ENCODE measurements at regions not wholly inside any gene's neighbourhood (a gene's known extent, or its start where the extent isn't known, plus 50 kb on each side); places are given as distances from the start of the nearest gene placed in this dataset.
A peak's percentile ranks its signal among the peaks of the same experiment; 100 is the strongest.

- no peak for DNase-seq (ENCODE audit: low read depth in 1 of 2, low spot score in 1 of 2)
- Histone ChIP-seq H3K27me3 (ENCODE audit: insufficient read depth, poor library complexity, severe bottlenecking) (no peaks in the 10 kb centered on the region), H3K4me3 (replicated peaks; ENCODE audit: insufficient read depth, low read length) (no peak overlapping the region), H3K27ac (replicated peaks) (no peak overlapping the region)
- TF ChIP-seq POLR2AphosphoS5 (IDR thresholded peaks at IDR 0.05; ENCODE audit: low read depth) (no peak), SPI1 (IDR thresholded peaks at IDR 0.05; ENCODE audit: borderline replicate concordance, low read depth) (no peak), GABPA (IDR thresholded peaks at IDR 0.05; ENCODE audit: low read depth) (no peak), CTCF (IDR thresholded peaks at IDR 0.05; ENCODE audit: insufficient read depth, low read length) (no peak), REST (IDR thresholded peaks at IDR 0.05; ENCODE audit: insufficient replicate concordance, low read depth) (no peak)
Observed at GRCh38 chr3:124632566-124633140, 97.6 kb upstream of the UMPS start.

- H3K27ac ChIP-seq (replicated peaks) = no peak overlapping the region
- H3K4me3 ChIP-seq (replicated peaks; ENCODE audit: insufficient read depth, low read length) = no peak overlapping the region
- no peaks in the 10 kb centered on the region for H3K27me3 ChIP-seq (ENCODE audit: insufficient read depth, poor library complexity, severe bottlenecking)
- TF ChIP-seq REST (IDR thresholded peaks at IDR 0.05; ENCODE audit: insufficient replicate concordance, low read depth) (no peak), SPI1 (IDR thresholded peaks at IDR 0.05; ENCODE audit: borderline replicate concordance, low read depth) (peak; percentile 29; the same call in 1 of the 2 replicates)
- no peak for DNase-seq (ENCODE audit: low read depth in 1 of 2, low spot score in 1 of 2)
Observed at GRCh38 chr3:124633524-124633923, 96.7 kb upstream of the UMPS start.

GRCh38 chr3:124634210-124635168 lies 95.8 kb upstream of the UMPS start:
- no peak for DNase-seq (ENCODE audit: low read depth in 1 of 2, low spot score in 1 of 2)
- no peak overlapping the region for H3K27ac ChIP-seq (replicated peaks)
- no peak overlapping the region for H3K4me3 ChIP-seq (replicated peaks; ENCODE audit: insufficient read depth, low read length)
- TF ChIP-seq POLR2AphosphoS5 (IDR thresholded peaks at IDR 0.05; ENCODE audit: low read depth) = no peak
- TF ChIP-seq REST (IDR thresholded peaks at IDR 0.05; ENCODE audit: insufficient replicate concordance, low read depth) = no peak
- TF ChIP-seq CTCF (IDR thresholded peaks at IDR 0.05; ENCODE audit: insufficient read depth, low read length) = no peak
- no peak for TF ChIP-seq GABPA (IDR thresholded peaks at IDR 0.05; ENCODE audit: low read depth)
- TF ChIP-seq SPI1 (IDR thresholded peaks at IDR 0.05; ENCODE audit: borderline replicate concordance, low read depth) = no peak
- no peaks in the 10 kb centered on the region for H3K27me3 ChIP-seq (ENCODE audit: insufficient read depth, poor library complexity, severe bottlenecking)
